ENCODE measurements at regions not wholly inside any gene's neighbourhood (a gene's known extent, or its start where the extent isn't known, plus 50 kb on each side); places are given as distances from the start of the nearest gene placed in this dataset.

GRCh38 chr1:4344065-4344732 lies 310.2 kb upstream of the AJAP1 start:
- DNase-seq (ENCODE audit: low spot score): no peak
- TF ChIP-seq CTCF (IDR thresholded peaks at IDR 0.05; ENCODE audit: extremely low read depth, insufficient read depth, missing control alignments): no peak
- in situ Hi-C loops (cut with MboI; ENCODE audit: low pct_unique_long_range_greater_than_20kb, low sequenced_read_pairs, unreplicated experiment): no loop called here

GRCh38 chr1:4345094-4345493 lies 309.3 kb upstream of the AJAP1 start:
- DNase-seq (ENCODE audit: low spot score): no peak
- in situ Hi-C loops (cut with MboI; ENCODE audit: low pct_unique_long_range_greater_than_20kb, low sequenced_read_pairs, unreplicated experiment): no loop called here
- TF ChIP-seq CTCF (IDR thresholded peaks at IDR 0.05; ENCODE audit: extremely low read depth, insufficient read depth, missing control alignments): no peak

- TF ChIP-seq CTCF (IDR thresholded peaks at IDR 0.05; ENCODE audit: extremely low read depth, insufficient read depth, missing control alignments): no peak
- in situ Hi-C loops (cut with MboI; ENCODE audit: low pct_unique_long_range_greater_than_20kb, low sequenced_read_pairs, unreplicated experiment): no loop called here
- no peak for DNase-seq (ENCODE audit: low spot score)
These were observed 308.3 kb upstream of the AJAP1 start for GRCh38 chr1:4346131-4346530.

- DNase-seq (ENCODE audit: low spot score): no peak
- no peak for TF ChIP-seq CTCF (IDR thresholded peaks at IDR 0.05; ENCODE audit: extremely low read depth, insufficient read depth, missing control alignments)
- in situ Hi-C loops (cut with MboI; ENCODE audit: low pct_unique_long_range_greater_than_20kb, low sequenced_read_pairs, unreplicated experiment): no loop called here
These were observed 303.0 kb upstream of the AJAP1 start for GRCh38 chr1:4351453-4351852.

- DNase-seq (ENCODE audit: low spot score): no peak
- no peak for TF ChIP-seq CTCF (IDR thresholded peaks at IDR 0.05; ENCODE audit: extremely low read depth, insufficient read depth, missing control alignments)
- in situ Hi-C loops (cut with MboI; ENCODE audit: low pct_unique_long_range_greater_than_20kb, low sequenced_read_pairs, unreplicated experiment): no loop called here
These were observed 301.1 kb upstream of the AJAP1 start for GRCh38 chr1:4353090-4353856.

- in situ Hi-C loops (cut with MboI; ENCODE audit: low pct_unique_long_range_greater_than_20kb, low sequenced_read_pairs, unreplicated experiment): no loop called here
- no peak for TF ChIP-seq CTCF (IDR thresholded peaks at IDR 0.05; ENCODE audit: extremely low read depth, insufficient read depth, missing control alignments)
- DNase-seq (ENCODE audit: low spot score): no peak
These were observed 298.6 kb upstream of the AJAP1 start for GRCh38 chr1:4355839-4356238.
